IPS-NIHi11 (cell line): ENCODE measurements at regions not wholly inside any gene's neighbourhood (a gene's known extent, or its start where the extent isn't known, plus 50 kb on each side); places are given as distances from the start of the nearest gene placed in this dataset.
"Not testable (repeated sequence)": the region's sequence is repeated elsewhere in the genome, so short reads cannot be mapped to it uniquely, and the experiment has no call there.

Source experiments
- DNase-seq: peaks from one replicate; pipeline ENCODE4 v3.0.0; 2012; ENCODE audit warnings: mixed read lengths, low spot score

DNA sequence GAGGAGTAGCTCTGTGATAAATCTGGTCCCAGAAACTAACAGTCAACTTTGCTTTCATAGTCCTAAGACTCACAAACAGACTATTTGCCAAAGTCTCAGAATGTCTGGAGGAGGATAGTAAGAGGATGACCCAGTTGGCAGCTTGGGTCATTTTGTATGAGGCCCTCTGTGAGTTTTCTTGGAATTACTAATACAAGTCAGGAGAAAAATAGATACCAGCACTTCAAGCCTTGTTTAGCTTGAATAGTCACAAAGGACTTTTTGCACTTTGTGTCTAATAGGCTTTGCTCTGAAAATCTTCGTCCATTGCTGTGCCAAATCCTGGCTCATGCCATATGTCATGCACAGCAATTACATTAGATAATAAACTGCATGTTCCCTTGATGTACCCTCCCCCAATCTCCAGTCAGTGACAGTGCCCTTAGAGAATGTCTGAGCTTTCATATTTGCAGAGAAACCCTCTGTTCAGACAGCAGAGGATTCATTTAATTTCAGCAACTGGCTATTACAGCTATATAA, 612.8 kb downstream of the CSNK1G3 start:
- DNase-seq = no peak

GRCh38 chr5:124121198-124121597, 609.2 kb downstream of the CSNK1G3 start:
- DNase-seq = no peak

DNA sequence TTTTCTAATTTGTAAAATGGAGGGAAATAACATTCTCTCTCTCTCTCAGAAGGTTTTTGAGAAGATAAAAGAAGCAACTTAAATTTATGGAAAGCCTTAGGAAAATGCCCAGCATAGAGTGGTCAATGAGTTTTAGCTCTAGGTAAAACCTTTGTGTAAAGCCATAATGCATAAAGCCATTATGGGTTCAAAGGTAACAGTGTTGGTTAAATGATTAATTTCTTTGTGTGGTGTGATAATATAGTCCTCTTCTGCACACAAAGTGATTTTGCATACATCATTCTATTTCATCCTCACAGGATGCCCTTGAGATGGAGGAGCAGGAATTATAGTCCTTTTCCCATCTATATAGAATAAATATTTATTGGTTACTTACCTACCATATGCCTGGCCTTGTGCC, 602.9 kb downstream of the CSNK1G3 start:
- DNase-seq = no peak

DNA sequence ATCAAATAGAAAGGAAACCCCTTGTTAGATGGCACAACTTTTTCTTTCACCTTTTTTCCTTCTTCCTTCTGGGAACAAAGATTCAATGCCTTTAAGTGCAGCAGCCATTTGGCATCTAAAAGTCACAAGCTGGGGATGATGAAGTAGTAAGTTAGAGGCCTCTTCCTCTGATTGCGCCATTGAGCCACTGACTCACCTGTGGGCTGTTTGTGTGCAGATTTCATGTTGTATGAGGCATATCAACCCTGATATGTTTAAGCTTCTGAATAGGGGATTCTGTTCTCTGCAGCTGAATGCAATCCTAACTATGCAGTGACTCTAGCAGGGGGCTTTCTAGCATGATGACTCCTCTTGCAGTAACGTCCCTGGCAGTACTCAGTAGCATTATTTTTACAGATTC, 599.9 kb downstream of the CSNK1G3 start:
- DNase-seq = no peak

- no peak for DNase-seq
Measured at GRCh38 chr5:124110942-124111341, 599.0 kb downstream of the CSNK1G3 start.

DNA sequence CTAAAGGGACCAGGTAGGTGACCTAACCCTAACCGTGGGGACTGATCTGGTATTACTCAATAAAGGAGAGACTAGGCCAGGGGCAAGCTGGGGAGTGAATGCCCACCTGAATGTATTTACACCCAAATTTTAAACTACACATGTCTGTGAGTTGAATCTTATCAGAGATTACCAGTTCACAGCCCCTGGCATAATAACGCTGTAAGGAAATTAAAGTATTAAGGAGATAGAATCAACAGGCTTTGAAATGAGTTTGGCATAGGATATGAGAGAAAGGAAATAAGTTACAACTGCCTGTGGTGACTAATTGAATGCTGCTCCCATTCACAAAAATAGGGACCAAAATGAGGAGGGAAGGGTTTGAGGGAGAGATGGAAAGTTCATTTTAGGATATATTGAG, 593.3 kb downstream of the CSNK1G3 start:
- no peak for DNase-seq

GRCh38 chr5:124104821-124105220, 592.8 kb downstream of the CSNK1G3 start:
- DNase-seq = no peak

GRCh38 chr5:124104344-124104743, 592.4 kb downstream of the CSNK1G3 start:
- no peak for DNase-seq

DNA sequence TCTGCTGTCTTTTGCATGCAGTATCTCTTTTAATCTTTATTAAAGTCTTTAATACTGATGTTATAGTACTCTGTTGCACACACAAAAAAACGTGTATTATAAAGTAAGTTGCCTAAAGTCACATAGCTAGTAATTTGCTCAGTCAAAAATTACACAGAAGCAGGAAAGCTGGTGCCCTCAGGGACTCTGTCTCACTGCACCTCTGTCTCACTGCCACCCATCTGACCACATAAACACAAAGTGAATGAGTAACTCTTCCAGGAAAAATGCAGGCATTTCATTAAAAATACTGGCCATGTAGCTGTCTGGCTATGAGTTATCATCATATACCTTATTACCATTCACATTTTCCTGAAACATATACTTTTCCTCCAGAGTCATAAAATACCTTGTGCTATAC, 591.7 kb downstream of the CSNK1G3 start:
- DNase-seq = no peak

DNA sequence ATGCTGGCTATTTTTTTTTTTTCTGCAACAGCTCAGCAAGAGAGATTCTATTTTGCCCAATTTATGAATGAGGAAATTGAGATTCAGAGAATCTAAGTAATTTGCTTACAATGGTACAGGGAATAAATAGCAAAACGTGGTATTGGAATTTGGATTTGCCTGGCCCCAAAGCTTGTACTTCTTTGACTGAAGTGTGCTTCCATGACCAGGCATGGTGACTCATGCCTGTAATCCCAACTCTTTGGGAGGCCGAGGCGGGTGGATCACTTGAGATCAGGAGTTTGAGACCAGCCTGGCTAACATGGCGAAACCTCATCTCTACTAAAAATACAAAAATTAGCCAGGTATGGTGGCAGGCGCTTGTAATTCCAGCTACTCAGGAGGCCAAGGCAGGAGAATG, 591.1 kb downstream of the CSNK1G3 start:
- DNase-seq = not testable (repeated sequence)

GRCh38 chr5:124102486-124102885, 590.5 kb downstream of the CSNK1G3 start:
- DNase-seq = no peak

GRCh38 chr5:124093658-124094057, 581.7 kb downstream of the CSNK1G3 start:
- no peak for DNase-seq

DNA sequence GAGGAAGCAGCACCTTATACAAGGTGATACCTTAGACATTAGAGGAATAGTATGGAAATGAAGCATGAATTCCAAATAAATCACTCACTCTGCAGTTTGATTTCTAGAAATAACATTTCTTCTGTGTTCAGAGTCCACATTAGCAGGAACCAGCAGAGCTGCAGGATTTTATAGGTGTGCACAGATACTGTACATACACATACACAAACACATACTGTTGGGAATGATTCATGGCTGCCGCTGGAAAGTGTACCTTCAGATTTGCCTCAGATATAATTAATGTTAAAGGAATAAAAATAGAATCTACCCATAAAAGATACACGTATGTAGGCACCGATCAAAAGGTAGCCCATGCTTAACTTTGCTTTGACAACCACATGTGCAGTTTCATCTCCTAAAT, 578.1 kb downstream of the CSNK1G3 start:
- DNase-seq = no peak

DNA sequence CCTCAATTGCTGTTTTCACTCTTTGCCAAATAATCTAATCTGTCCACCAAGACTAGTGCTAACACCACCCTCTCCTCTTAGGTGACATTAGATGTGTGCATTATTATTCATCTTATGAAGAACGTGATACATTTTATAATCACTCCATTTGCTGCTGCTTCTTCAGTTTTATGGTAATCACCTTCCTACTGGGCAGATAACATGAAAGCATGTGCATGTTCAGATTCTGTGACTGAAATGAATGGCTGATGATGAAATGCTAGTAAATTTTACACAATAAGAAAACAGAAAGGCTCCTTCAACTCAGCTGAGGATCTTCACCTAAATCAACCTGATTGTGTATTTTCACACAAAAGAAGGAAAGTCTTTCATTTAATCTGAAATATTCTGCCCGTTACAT, 577.6 kb downstream of the CSNK1G3 start:
- no peak for DNase-seq

- DNase-seq = no peak
Measured at GRCh38 chr5:124088289-124089032, 576.5 kb downstream of the CSNK1G3 start.

DNA sequence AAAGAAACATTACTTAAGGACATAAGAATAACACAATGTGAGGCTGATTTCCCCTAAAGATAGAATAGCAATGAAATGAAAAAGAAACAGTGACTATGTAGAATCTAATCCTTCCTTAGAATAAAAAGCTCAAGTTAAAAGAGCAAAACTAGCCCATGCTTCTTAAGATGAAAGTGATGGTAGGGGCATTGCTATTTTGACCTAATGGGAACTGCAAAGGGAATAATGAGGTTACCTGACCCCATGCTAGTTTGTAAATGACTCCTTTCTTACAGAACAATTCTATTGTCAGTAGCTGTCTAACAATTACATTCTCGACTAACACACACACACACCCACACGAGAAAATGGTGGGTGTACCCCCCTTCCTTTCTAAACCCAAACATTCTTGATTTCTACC, 575.8 kb downstream of the CSNK1G3 start:
- peak; percentile 22 for DNase-seq

DNA sequence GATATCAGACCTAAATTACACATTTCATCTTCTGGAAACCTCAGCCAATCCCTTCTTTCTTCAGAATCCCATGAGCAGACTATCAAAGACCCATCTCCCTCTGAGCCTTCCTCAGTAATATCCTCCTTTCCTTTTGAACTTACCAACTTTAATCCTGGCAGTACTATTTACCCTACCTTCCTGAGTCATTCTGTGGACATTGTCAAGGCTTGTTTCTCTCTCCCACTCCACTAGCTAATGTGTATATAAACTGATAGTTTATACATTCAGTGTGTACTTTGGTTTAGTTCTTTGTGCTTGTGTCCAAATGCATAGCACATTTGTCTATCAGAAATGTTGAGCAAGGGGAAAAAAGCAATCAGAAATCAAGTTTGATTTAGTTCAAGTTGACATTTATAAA, 568.3 kb downstream of the CSNK1G3 start:
- no peak for DNase-seq

- no peak for DNase-seq
Measured at GRCh38 chr5:124079062-124079461, 567.1 kb downstream of the CSNK1G3 start.

DNA sequence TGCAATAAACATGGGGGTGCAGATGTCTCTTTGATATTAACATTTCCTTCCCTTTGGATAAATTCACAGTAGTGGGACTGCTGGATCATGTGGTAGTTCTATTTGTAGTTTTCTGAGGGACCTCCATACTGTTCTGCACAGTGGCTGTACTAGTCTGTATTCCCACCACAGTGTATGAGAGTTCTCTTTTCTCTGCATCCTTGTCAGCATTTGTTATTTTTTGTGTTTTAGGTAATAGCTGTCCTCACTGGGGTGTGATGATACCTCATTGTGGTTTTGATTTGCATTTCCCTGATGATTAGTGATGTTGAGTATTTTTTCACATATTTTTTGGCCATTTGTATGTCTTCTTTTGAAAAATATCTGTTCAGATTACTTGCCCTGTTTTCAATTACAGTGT, 562.5 kb downstream of the CSNK1G3 start:
- DNase-seq = no peak

- DNase-seq = no peak
Measured at GRCh38 chr5:124072570-124072969, 560.6 kb downstream of the CSNK1G3 start.

DNA sequence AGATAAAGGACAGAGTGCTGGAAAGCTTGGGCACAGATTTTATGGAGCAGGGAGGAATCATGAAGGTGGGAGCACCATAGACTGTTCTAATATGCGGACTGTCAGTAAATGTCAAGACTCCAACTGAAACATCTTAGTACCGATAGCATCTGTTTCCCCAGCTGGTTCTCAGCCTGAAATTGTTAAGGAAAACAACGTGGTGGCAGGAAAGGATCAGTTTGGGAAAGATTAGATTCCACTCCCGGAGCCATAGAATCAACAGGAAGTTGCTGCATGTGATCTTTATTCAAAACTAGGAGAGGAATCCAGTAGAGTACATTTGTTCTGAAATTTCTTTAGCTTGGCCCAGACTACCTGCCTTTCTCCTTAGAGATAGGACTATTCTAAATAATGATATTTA, 559.1 kb downstream of the CSNK1G3 start:
- no peak for DNase-seq

DNA sequence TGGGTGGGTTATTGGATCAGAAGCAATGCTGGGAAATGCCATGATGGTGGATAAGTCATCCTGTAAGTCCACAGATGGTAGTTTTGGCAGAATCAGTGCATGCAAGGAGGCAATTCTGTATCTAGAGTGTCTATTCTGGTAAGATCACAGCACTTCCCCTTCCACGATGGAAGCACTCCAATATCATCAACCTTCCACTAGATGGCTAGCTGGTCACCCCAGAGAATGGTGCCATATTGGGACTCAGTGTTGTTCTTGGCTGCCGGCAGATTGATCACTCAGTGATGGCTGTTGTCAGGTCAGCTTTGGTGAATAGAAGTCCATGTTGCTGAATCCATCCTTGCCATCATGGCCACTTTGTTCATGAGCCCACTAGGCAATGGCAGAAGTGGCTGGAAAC, 553.5 kb downstream of the CSNK1G3 start:
- no peak for DNase-seq

- no peak for DNase-seq
Measured at GRCh38 chr5:124064956-124065355, 553.0 kb downstream of the CSNK1G3 start.

DNA sequence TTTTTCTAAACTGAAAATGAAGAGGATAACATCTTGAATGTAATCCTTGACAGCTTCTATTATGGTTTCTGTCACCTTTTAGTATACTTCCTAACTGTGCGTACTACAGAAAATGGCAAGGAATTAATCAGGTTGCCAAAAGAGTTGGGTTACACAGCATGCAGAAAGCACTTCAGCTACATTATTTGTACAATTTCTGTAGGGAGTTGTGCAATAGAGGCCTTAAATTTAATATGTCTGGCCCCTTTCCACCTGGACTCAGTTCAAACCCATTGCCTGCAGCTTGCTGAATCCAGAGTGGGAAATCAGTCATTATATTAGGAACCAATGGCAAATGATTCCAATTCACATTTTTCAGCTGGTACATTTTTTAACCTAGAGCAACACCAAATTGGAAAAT, 549.7 kb downstream of the CSNK1G3 start:
- no peak for DNase-seq
